ENCODE measurements at regions not wholly inside any gene's neighbourhood (a gene's known extent, or its start where the extent isn't known, plus 50 kb on each side); places are given as distances from the start of the nearest gene placed in this dataset.

DNA sequence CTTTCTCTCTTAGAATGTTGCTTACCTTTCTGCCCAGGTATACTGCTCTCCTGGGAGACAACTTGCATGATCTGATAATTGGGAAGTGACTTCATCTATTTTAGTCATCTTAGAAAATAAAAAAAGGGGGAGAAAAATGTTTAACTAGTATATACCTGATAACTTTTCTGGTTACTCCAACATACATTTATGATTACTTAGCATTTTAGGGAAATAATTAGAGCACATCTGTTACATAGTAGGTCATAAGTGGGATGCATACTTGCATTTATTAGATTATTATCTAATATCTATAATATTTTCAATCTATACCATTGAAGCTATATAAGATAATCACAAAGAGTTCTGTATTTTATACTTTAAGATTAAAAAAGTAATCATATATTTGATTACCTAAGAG, 193.9 kb upstream of the EYS start:
- H3K27ac ChIP-seq, result no peak overlapping the region
- POLR2A ChIA-PET (ENCODE audit: unreplicated experiment), result no interaction called here
- no TSS peak for BruUV-seq (replicated peaks)
- H3K36me3 ChIP-seq (ENCODE audit: low read depth), result no peaks in the 10 kb centered on the region
- TF ChIP-seq, protein P1, sequence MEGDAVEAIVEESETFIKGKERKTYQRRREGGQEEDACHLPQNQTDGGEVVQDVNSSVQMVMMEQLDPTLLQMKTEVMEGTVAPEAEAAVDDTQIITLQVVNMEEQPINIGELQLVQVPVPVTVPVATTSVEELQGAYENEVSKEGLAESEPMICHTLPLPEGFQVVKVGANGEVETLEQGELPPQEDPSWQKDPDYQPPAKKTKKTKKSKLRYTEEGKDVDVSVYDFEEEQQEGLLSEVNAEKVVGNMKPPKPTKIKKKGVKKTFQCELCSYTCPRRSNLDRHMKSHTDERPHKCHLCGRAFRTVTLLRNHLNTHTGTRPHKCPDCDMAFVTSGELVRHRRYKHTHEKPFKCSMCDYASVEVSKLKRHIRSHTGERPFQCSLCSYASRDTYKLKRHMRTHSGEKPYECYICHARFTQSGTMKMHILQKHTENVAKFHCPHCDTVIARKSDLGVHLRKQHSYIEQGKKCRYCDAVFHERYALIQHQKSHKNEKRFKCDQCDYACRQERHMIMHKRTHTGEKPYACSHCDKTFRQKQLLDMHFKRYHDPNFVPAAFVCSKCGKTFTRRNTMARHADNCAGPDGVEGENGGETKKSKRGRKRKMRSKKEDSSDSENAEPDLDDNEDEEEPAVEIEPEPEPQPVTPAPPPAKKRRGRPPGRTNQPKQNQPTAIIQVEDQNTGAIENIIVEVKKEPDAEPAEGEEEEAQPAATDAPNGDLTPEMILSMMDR (conservative IDR thresholded peaks at IDR 0.05), result no peak
- no peak for TF ChIP-seq EZH2 (IDR thresholded peaks at IDR 0.05; ENCODE audit: low read depth)
- no peak overlapping the region for H3K4me3 ChIP-seq
- intact Hi-C loops (cut with micrococcal nuclease; ENCODE audit: unreplicated experiment), result no loop called here
- no peaks in the 10 kb centered on the region for H3K9me2 ChIP-seq (ENCODE audit: insufficient read depth)
- CTCF ChIA-PET, result no interaction called here
- DNase-seq, result no peak
- H3K27me3 ChIP-seq (ENCODE audit: insufficient read depth, low read depth), result no peaks in the 10 kb centered on the region
- H3K9me3 ChIP-seq (ENCODE audit: insufficient read depth, low read depth), result no peaks in the 10 kb centered on the region
- no peaks in the 10 kb centered on the region for H4K20me1 ChIP-seq (ENCODE audit: insufficient read depth)
- H3F3A ChIP-seq (ENCODE audit: insufficient read depth, low read depth), result no peaks in the 10 kb centered on the region
- no peak overlapping the region for H2AFZ ChIP-seq
- no peaks in the 10 kb centered on the region for H3K79me2 ChIP-seq (ENCODE audit: low read depth)
- H3K4me2 ChIP-seq, result no peak overlapping the region
- no peaks in the 10 kb centered on the region for H3K4me1 ChIP-seq (replicated peaks; ENCODE audit: insufficient read depth)

DNA sequence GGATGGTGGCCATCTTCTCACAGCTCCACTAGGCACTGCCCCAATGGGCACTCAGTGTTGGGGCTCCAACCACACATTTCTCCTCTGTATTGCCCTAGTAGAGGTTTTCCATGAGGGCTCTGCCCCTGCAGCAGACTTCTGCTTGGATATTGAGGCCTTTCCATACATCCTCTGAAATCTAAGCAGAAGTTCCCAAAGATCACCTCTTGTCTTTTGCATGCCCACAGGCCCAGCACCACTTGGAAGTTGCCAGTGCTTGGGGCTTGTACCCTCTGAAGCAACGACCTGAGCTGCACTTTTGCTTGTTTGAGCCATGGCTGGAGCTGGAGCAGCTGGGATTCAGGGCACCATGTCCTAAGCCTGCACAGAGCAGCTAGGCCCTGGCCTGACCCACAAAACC, 189.1 kb upstream of the EYS start:
- H3K9me2 ChIP-seq (ENCODE audit: insufficient read depth), result no peaks in the 10 kb centered on the region
- no peaks in the 10 kb centered on the region for H3K27me3 ChIP-seq (ENCODE audit: insufficient read depth, low read depth)
- CTCF ChIA-PET, result no interaction called here
- H3K27ac ChIP-seq, result no peak overlapping the region
- H3K9me3 ChIP-seq (ENCODE audit: insufficient read depth, low read depth), result no peaks in the 10 kb centered on the region
- H3K4me3 ChIP-seq, result no peak overlapping the region
- POLR2A ChIA-PET (ENCODE audit: unreplicated experiment), result no interaction called here
- TF ChIP-seq, protein P1 (conservative IDR thresholded peaks at IDR 0.05), result no peak
- TF ChIP-seq EZH2 (IDR thresholded peaks at IDR 0.05; ENCODE audit: low read depth), result no peak
- H2AFZ ChIP-seq, result no peak overlapping the region
- no peaks in the 10 kb centered on the region for H3K79me2 ChIP-seq (ENCODE audit: low read depth)
- H4K20me1 ChIP-seq (ENCODE audit: insufficient read depth), result no peaks in the 10 kb centered on the region
- no peaks in the 10 kb centered on the region for H3K4me1 ChIP-seq (replicated peaks; ENCODE audit: insufficient read depth)
- no TSS peak for BruUV-seq (replicated peaks)
- intact Hi-C loops (cut with micrococcal nuclease; ENCODE audit: unreplicated experiment), result no loop called here
- H3F3A ChIP-seq (ENCODE audit: insufficient read depth, low read depth), result no peaks in the 10 kb centered on the region
- no peaks in the 10 kb centered on the region for H3K36me3 ChIP-seq (ENCODE audit: low read depth)
- no peak overlapping the region for H3K4me2 ChIP-seq
- DNase-seq, result no peak

DNA sequence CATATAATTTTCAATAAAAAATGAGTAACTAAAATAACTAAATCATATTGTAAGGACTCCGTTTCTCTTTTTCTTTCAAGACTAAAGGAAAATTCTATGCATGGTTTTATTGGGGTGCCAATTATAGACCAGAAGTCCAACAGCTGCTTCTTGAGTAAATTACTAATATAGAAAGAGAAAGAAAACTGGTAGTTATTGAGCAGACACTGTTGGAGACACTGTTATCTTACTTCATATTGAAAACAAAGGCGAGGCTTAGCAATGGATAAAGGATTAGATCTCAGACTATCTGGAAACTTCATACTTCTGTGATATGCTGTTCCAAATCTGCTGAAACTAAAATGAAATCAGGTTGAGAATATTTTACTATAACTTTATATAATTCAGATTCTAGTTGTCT, 169.6 kb upstream of the EYS start:
- no peaks in the 10 kb centered on the region for H3K27me3 ChIP-seq (ENCODE audit: insufficient read depth, low read depth)
- DNase-seq, result no peak
- no TSS peak for BruUV-seq (replicated peaks)
- no peaks in the 10 kb centered on the region for H3K9me3 ChIP-seq (ENCODE audit: insufficient read depth, low read depth)
- H3K36me3 ChIP-seq (ENCODE audit: low read depth), result no peaks in the 10 kb centered on the region
- no peaks in the 10 kb centered on the region for H3K4me1 ChIP-seq (replicated peaks; ENCODE audit: insufficient read depth)
- POLR2A ChIA-PET (ENCODE audit: unreplicated experiment), result no interaction called here
- H3K27ac ChIP-seq, result no peak overlapping the region
- H4K20me1 ChIP-seq (ENCODE audit: insufficient read depth), result no peaks in the 10 kb centered on the region
- H3K4me3 ChIP-seq, result no peak overlapping the region
- H3K9me2 ChIP-seq (ENCODE audit: insufficient read depth), result no peaks in the 10 kb centered on the region
- intact Hi-C loops (cut with micrococcal nuclease; ENCODE audit: unreplicated experiment), result no loop called here
- no peak overlapping the region for H2AFZ ChIP-seq
- CTCF ChIA-PET, result no interaction called here
- TF ChIP-seq EZH2 (IDR thresholded peaks at IDR 0.05; ENCODE audit: low read depth), result no peak
- TF ChIP-seq, protein P1 (conservative IDR thresholded peaks at IDR 0.05), result no peak
- no peaks in the 10 kb centered on the region for H3F3A ChIP-seq (ENCODE audit: insufficient read depth, low read depth)
- no peak overlapping the region for H3K4me2 ChIP-seq
- H3K79me2 ChIP-seq (ENCODE audit: low read depth), result no peaks in the 10 kb centered on the region

All from PC-9 (cell line).